ENCODE measurements at regions not wholly inside any gene's neighbourhood (a gene's known extent, or its start where the extent isn't known, plus 50 kb on each side); places are given as distances from the start of the nearest gene placed in this dataset.

DNA sequence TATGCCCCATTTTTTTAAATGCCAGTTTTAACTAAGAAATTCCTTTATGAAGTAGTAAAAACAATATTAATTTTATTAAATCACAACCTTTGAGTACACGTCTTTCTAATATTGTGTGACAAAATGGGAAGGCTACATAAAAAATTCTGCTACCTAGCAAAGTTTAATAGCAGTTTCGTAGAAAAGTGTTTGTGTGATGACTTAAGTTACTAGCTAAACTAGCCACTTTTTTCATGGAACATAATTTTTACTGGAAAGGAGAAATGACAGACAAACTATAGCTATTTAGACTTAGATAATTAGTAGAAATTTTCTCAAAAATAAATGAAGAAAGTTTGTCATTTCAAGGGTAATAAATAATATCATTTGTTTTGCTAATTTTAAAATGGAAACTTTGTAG is 153.1 kb downstream of the GPAM start:
- ATAC-seq (ENCODE audit: low read depth) (no peak), DNase-seq (no peak)
- in situ Hi-C loops (cut with MboI; ENCODE audit: low sequenced_read_pairs) = no loop called here
- no peak overlapping the region for H2BK120ac ChIP-seq (ENCODE audit: low read depth, low read length)
- H2BK5ac ChIP-seq (ENCODE audit: low read depth, low read length, poor library complexity, severe bottlenecking) = no peak overlapping the region
- no peak overlapping the region for H3K56ac ChIP-seq (ENCODE audit: extremely low read depth, insufficient read depth, low read length)
- no peak overlapping the region for H3K4ac ChIP-seq (ENCODE audit: low read depth, low read length)
- dilution Hi-C loops (cut with HindIII; ENCODE audit: low sequenced_read_pairs, unreplicated experiment) = no loop called here
- H3K14ac ChIP-seq (replicated peaks; ENCODE audit: low read depth, low read length) = no peak overlapping the region
- H2BK15ac ChIP-seq (ENCODE audit: low read depth, low read length) = no peak overlapping the region
- no peak overlapping the region for H2AFZ ChIP-seq (replicated peaks; ENCODE audit: low read length, poor library complexity)
- H2AK5ac ChIP-seq (ENCODE audit: low read depth, low read length) = no peak overlapping the region
- H3K27ac ChIP-seq (ENCODE audit: insufficient read depth, low read length) = no peak overlapping the region
- no TSS peak for BruUV-seq (replicated peaks)
- no peaks in the 10 kb centered on the region for H3K27me3 ChIP-seq (ENCODE audit: control insufficient read depth, insufficient read depth, low read length)
- ChIA-PET POLR2A (ENCODE audit: unreplicated experiment) (no interaction called here), CTCF (no interaction called here)
- no peak overlapping the region for H3K23ac ChIP-seq (ENCODE audit: low read depth, low read length)
- TF ChIP-seq, protein P1, sequence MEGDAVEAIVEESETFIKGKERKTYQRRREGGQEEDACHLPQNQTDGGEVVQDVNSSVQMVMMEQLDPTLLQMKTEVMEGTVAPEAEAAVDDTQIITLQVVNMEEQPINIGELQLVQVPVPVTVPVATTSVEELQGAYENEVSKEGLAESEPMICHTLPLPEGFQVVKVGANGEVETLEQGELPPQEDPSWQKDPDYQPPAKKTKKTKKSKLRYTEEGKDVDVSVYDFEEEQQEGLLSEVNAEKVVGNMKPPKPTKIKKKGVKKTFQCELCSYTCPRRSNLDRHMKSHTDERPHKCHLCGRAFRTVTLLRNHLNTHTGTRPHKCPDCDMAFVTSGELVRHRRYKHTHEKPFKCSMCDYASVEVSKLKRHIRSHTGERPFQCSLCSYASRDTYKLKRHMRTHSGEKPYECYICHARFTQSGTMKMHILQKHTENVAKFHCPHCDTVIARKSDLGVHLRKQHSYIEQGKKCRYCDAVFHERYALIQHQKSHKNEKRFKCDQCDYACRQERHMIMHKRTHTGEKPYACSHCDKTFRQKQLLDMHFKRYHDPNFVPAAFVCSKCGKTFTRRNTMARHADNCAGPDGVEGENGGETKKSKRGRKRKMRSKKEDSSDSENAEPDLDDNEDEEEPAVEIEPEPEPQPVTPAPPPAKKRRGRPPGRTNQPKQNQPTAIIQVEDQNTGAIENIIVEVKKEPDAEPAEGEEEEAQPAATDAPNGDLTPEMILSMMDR (conservative IDR thresholded peaks at IDR 0.05; ENCODE audit: low read depth, low read length) = no peak
- TF ChIP-seq, protein P2, sequence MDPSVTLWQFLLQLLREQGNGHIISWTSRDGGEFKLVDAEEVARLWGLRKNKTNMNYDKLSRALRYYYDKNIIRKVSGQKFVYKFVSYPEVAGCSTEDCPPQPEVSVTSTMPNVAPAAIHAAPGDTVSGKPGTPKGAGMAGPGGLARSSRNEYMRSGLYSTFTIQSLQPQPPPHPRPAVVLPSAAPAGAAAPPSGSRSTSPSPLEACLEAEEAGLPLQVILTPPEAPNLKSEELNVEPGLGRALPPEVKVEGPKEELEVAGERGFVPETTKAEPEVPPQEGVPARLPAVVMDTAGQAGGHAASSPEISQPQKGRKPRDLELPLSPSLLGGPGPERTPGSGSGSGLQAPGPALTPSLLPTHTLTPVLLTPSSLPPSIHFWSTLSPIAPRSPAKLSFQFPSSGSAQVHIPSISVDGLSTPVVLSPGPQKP (IDR thresholded peaks at IDR 0.05; ENCODE audit: borderline replicate concordance, low read depth, low read length) = no peak
- no peak for TF ChIP-seq MXI1 (IDR thresholded peaks at IDR 0.05; ENCODE audit: borderline replicate concordance, low read depth, low read length)
- no peak for TF ChIP-seq RFX5 (IDR thresholded peaks at IDR 0.05; ENCODE audit: low read depth, low read length)
- no peak for TF ChIP-seq CHD1 (IDR thresholded peaks at IDR 0.05; ENCODE audit: low read depth, low read length)
- no peak for TF ChIP-seq MAZ (IDR thresholded peaks at IDR 0.05; ENCODE audit: borderline replicate concordance, low read depth, low read length)
- no peak for TF ChIP-seq RCOR1 (IDR thresholded peaks at IDR 0.05; ENCODE audit: insufficient replicate concordance, low read length)
- no peak for TF ChIP-seq MAFK (IDR thresholded peaks at IDR 0.05; ENCODE audit: low read depth, low read length)
- TF ChIP-seq CEBPB (IDR thresholded peaks at IDR 0.05; ENCODE audit: low read depth, low read length) = no peak
- no peak for TF ChIP-seq RAD21 (IDR thresholded peaks at IDR 0.05; ENCODE audit: low read length)
- no peak for TF ChIP-seq SMC3 (IDR thresholded peaks at IDR 0.05; ENCODE audit: low read depth, low read length)
- no peak for TF ChIP-seq FOS (IDR thresholded peaks at IDR 0.05; ENCODE audit: low read depth, low read length)
- H4K5ac ChIP-seq (ENCODE audit: low read depth, low read length) = no peak overlapping the region
- no peak overlapping the region for H2AK9ac ChIP-seq (replicated peaks; ENCODE audit: low read depth, low read length, poor library complexity)
- no peak overlapping the region for H3K9ac ChIP-seq (ENCODE audit: low read depth, low read length)
- no peak overlapping the region for H4K8ac ChIP-seq (ENCODE audit: low read depth in 2 of 2, low read length in 2 of 2)
- WGBS, 2 experiments (ENCODE audit: extremely low coverage in 2 of 2, insufficient read length in 1 of 2) = no CpG with 5 or more reads among the region's 2 CpGs
- H3K36me3 ChIP-seq (ENCODE audit: control insufficient read depth, insufficient read depth, low read length) = no peaks in the 10 kb centered on the region
- peaks cover 20% of the 10 kb centered on the region for H3K9me3 ChIP-seq (ENCODE audit: control insufficient read depth, insufficient read depth, low read length)
- no peaks in the 10 kb centered on the region for H3K4me1 ChIP-seq (ENCODE audit: control insufficient read depth, insufficient read depth, low read length)
- no peak overlapping the region for H3K4me3 ChIP-seq (ENCODE audit: insufficient read depth, low read depth, low read length)
- no peak overlapping the region for H2BK20ac ChIP-seq (ENCODE audit: low read depth, low read length)
- no peaks in the 10 kb centered on the region for H3K9me1 ChIP-seq (ENCODE audit: insufficient read depth, low read length)
- H3K4me2 ChIP-seq (ENCODE audit: low read depth, low read length) = no peak overlapping the region
- no peak overlapping the region for H4K91ac ChIP-seq (ENCODE audit: insufficient read depth, low read depth, low read length)
- no peaks in the 10 kb centered on the region for H4K20me1 ChIP-seq (ENCODE audit: insufficient read depth, low read length)
- H3K18ac ChIP-seq (ENCODE audit: low read depth, low read length) = no peak overlapping the region
- intact Hi-C loops (cut with micrococcal nuclease) = no loop called here
- H3K79me1 ChIP-seq (ENCODE audit: low read depth in 1 of 2, low read length in 2 of 2) = no peaks in the 10 kb centered on the region
